GM18511 (cell line): ENCODE measurements at regions not wholly inside any gene's neighbourhood (a gene's known extent, or its start where the extent isn't known, plus 50 kb on each side); places are given as distances from the start of the nearest gene placed in this dataset.

Source experiments
- ATAC-seq: cut with Tn5 transposase; IDR thresholded peaks from one replicate; pipeline ENCODE4 v1.9.1; 2021; ENCODE audit warnings: mild to moderate bottlenecking, moderate library complexity; ENCODE audit not compliant: unreplicated experiment

GRCh38 chr16:79449067-79449769 lies 151.3 kb downstream of the MAF start:
- ATAC-seq = no peak

- no peak for ATAC-seq
These were observed 156.0 kb downstream of the MAF start for GRCh38 chr16:79444572-79444971.

- no peak for ATAC-seq
These were observed 160.6 kb downstream of the MAF start for GRCh38 chr16:79439901-79440300.

- ATAC-seq = no peak
These were observed 162.5 kb downstream of the MAF start for GRCh38 chr16:79437764-79438751.

GRCh38 chr16:79436885-79437284 lies 163.7 kb downstream of the MAF start:
- no peak for ATAC-seq

GRCh38 chr16:79434771-79435170 lies 165.8 kb downstream of the MAF start:
- ATAC-seq = no peak

- ATAC-seq = no peak
These were observed 166.4 kb downstream of the MAF start for GRCh38 chr16:79434092-79434491.

- ATAC-seq = no peak
These were observed 168.6 kb downstream of the MAF start for GRCh38 chr16:79431923-79432322.

GRCh38 chr16:79430191-79430678 lies 170.3 kb downstream of the MAF start:
- no peak for ATAC-seq

GRCh38 chr16:79429381-79430190 lies 171.0 kb downstream of the MAF start:
- ATAC-seq = no peak

- no peak for ATAC-seq
These were observed 173.9 kb downstream of the MAF start for GRCh38 chr16:79426663-79427062.

GRCh38 chr16:79422064-79422463 lies 178.5 kb downstream of the MAF start:
- ATAC-seq = no peak

GRCh38 chr16:79421126-79421525 lies 179.4 kb downstream of the MAF start:
- ATAC-seq = no peak

GRCh38 chr16:79420493-79420892 lies 180.0 kb downstream of the MAF start:
- ATAC-seq = no peak

GRCh38 chr16:79419148-79419547 lies 181.4 kb downstream of the MAF start:
- no peak for ATAC-seq

GRCh38 chr16:79417601-79418008 lies 182.9 kb downstream of the MAF start:
- no peak for ATAC-seq

GRCh38 chr16:79415983-79416640 lies 184.4 kb downstream of the MAF start:
- ATAC-seq = no peak

GRCh38 chr16:79412783-79413225 lies 187.7 kb downstream of the MAF start:
- ATAC-seq = no peak

- ATAC-seq = no peak
These were observed 188.7 kb downstream of the MAF start for GRCh38 chr16:79411805-79412204.

- ATAC-seq = no peak
These were observed 189.2 kb downstream of the MAF start for GRCh38 chr16:79411357-79411756.
